IPS-NIHi11 (cell line): ENCODE measurements at regions not wholly inside any gene's neighbourhood (a gene's known extent, or its start where the extent isn't known, plus 50 kb on each side); places are given as distances from the start of the nearest gene placed in this dataset.
"Not testable (repeated sequence)": the region's sequence is repeated elsewhere in the genome, so short reads cannot be mapped to it uniquely, and the experiment has no call there.

Experiments
- DNase-seq: peaks from one replicate; pipeline ENCODE4 v3.0.0; 2012; ENCODE audit warnings: mixed read lengths, low spot score

GRCh38 chr9:3773362-3774060, 247.7 kb upstream of the RFX3 start:
- DNase-seq, result no peak

- no peak for DNase-seq
Observed at GRCh38 chr9:3769646-3770045, 243.8 kb upstream of the RFX3 start.

GRCh38 chr9:3768712-3769457, 243.1 kb upstream of the RFX3 start:
- DNase-seq, result no peak

DNA sequence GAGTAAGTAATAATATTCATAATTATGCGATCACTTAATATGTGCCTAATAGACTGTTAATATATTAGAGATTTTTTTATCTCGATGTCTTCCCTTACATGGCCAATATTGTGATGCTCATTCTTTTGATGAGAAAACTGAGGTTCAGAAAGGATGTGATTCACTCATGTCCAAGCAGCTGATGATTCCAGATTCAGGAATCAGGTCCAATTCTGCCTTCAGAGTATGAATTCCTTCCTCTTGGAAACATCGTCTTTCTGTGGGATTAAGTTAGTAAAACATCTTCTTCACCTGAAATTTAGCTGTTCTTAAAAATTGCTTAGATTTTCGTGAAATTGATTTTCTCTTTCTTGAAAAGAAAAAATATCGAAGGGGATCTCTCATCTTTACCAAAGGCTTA, 242.5 kb upstream of the RFX3 start:
- DNase-seq, result no peak

DNA sequence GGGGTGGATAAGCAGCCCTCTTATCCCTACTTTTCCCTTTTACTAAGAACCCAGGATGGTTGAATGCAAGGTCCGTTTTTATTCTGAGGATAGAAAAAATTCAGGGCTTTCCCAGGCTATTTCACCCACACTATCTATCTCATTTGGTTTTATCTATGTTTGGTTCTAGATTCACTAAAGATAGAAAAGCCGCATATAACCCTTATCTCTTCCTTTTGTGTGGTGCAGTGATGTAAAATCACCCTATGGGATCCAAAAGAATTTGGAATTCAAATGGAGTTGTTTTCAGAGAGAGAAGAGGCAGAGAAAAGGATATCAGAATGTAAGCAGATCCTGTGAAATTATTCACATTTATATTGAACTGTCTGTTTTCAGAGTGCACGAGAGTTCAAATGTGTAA, 236.3 kb upstream of the RFX3 start:
- no peak for DNase-seq

DNA sequence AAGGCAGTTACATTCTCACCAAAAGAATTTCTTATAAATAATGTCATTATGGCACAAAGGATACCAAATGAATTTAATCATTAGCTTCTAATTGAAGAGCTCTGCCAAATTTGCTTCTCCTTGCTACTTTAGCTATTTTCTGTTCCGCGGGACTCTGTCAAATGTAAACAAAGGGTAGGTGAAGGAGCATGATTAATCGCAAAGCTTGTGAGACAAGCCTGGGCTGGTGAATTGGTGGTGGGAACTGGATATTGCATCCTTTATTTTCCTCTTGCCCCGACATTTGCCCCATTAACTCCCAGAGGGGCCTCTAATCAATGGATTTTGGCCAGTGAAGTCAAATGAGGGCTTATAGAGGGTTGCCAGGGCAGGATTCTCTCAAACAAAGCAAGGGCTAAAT, 234.2 kb upstream of the RFX3 start:
- no peak for DNase-seq

DNA sequence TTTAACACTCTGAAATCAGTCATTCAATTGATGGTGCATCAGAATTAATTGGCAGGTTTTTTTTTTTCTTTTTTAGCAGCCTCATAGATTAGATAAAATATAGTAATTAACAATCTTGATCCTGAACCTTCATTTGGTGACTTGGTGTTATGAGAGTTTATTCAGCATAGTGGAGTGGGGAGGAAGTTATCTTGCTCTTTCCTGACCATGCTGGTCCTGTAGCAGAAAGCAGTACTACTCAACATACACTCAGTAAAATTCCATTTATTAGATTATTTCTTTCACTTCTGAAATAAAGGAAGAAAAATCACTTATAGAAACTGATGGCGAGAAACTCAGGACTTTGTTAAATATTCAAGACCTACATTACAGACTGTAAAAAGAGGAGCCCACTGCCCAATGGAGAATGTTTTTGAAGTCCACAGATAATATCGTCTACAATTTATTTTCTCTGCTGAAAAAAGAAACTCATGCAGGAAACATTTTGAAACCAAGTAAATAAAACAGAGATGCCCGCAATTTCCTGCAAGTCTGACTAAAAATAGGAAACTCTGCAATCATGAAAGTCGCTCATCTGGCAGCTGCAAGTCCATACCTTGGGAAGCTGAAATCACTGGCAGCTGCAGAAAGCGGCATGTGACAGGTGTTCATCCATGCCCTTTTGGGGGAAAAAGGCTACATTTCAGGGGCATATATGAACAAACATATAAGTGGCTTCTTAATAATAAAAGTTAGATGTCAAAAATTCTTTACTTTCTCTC, 233.2 kb upstream of the RFX3 start:
- DNase-seq, result no peak

DNA sequence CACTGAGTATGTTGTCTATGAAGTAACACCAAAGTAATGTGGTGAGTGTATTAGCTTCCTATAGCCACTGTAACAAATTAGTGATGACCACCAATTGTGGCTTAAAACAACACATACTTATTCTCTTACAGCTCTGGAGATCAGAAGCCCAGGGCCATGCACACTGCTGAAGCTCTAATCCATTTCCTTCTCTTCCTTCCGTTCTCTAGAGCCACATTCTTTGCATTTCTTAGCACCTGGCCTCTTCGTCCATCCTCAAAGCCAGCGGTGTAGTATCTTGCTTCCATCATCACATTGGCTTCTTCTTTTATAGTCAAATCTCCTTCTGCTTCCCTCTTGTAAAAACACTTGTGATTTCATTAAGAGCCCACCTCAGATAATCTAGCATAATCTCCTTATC, 230.3 kb upstream of the RFX3 start:
- no peak for DNase-seq

- no peak for DNase-seq
Observed at GRCh38 chr9:3751125-3751758, 225.4 kb upstream of the RFX3 start.

GRCh38 chr9:3750321-3750720, 224.5 kb upstream of the RFX3 start:
- no peak for DNase-seq

DNA sequence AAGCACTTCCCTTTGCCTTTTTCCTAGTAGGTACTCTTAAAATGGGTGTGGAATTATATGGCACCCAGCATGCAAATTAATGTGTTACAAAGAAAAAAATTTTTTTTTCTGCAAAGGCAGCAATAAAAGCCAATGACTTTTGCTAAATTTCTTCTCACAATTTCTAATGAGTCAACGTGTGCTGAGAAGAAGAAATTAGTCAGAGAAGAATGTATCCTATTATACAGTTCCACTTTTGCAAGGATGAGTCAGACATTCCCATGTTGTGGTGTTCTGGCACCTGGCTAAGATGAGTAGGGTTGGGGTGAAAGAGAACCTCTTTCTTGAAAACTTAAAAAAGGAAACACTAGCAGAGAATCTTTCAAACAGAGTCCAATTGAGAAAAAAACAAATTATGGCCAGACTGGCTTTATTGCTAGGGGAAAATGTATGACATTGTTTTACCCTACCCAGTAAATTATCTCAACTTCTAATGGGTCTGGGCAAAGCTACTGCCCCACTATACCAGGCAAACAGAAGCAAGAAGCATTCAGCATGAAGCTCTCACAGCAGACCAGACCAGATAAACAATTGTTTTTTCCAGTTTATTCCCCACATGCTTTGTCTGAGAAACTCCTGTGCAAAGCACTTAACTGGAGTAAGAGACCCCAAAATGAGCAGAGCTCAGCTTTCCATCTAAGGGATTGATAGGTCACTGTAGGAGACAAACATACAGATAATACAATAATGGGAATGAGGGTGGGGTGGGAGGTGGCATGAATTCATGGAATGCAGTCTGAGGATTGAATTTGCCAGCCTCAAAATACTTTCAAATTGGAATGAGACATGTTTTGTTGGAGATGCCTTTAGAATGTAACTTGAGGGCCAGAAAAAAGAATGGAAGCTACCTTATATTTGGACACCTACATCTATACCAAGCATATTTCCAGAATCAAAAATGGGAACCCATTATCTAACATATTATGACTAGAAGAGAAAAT, 220.8 kb upstream of the RFX3 start:
- DNase-seq, result no peak

DNA sequence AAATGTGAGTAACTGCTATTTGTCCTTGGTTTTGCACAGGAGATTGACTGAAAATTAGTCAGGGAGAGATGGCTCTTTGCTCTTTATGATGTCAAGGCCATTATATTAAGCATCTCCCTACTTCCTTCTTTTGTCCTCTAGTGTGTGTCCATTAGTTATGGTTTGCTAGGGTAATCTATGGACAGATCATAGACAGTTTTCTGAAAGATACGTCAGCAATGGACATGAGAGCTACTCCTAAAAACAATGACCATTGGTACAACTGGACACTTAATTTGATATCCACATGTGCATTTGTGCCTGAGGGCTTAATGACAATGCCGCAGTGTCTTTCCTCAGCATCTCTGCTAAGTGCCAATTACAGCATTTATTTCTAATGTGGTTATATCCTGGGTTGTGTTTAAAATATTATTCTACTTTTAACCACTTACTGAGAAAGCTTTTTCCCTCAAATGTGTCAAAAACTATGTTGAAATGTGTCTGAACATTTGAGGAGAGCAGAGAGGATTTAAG, 218.2 kb upstream of the RFX3 start:
- no peak for DNase-seq

- no peak for DNase-seq
Observed at GRCh38 chr9:3742586-3742985, 216.8 kb upstream of the RFX3 start.

GRCh38 chr9:3741729-3742128, 215.9 kb upstream of the RFX3 start:
- no peak for DNase-seq

DNA sequence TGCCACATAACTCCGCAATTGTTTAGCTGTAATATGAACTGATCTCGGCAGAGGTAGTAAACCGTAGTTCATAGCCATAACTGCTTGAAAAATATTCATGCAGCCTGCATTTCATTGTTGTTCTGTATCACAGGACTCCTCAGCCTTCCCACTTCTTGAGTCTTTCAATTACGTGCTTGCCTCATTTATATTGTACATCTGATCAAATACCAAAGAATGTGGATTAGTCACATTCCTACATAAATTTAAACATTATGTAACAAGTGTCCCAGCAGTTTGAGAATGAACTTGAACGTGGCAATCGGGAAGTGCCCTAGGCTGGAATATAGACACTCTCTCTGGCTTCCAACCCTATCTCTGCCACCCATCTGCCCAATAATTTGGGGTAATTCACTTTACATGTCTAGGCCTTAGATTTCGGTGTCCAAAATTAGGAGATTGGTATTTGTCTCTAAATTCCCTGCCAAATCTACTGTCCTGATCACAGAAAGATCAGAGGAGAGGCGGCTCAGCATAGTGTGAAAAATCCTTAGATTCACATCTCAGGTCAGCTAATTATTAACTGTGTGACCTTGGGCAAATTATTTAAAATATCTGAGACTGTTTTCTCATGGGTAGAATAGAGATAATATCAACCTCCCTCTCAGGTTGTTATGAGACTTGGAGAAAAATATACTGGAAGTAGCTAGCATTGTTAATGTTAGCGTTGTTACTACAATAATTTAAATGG, 215.1 kb upstream of the RFX3 start:
- no peak for DNase-seq

DNA sequence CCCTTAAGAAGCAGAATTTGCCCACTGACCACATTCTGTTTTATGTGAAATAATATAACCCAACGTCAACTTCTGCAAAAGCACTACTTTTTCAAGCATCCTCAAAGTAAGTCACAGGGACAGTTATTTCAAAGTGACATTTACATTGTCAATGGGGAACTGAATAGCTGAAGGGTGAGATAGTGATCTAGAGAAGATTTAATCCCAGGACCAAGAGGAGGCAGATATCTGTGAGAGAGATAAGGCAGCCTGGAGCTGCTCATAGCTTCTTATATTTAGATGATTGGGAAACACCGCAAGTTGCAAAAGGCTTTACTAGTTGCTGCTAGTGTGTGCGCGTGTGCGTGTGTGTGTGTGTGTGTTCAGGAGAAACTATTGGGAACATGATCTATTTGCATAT, 210.4 kb upstream of the RFX3 start:
- DNase-seq, result no peak

DNA sequence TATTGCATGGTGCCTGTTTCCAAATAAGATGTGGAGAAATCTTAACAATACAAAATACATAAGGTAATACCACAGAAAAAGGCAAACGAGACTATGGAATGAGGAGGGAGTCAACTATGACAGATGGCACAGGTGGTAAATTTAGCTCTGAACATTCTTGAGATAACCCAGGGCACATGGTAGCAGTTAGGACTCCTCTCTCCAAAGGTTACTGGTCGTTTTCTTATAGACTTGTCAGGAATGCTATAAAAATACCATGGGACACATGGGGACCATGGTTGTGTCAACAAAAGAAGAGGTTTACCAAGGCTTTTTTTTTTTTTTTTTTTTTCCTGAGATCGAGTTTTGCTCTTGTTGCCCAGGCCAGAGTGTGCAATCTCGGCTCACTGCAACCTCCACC, 209.4 kb upstream of the RFX3 start:
- no peak for DNase-seq

- DNase-seq, result not testable (repeated sequence)
Observed at GRCh38 chr9:3733527-3734262, 207.9 kb upstream of the RFX3 start.

DNA sequence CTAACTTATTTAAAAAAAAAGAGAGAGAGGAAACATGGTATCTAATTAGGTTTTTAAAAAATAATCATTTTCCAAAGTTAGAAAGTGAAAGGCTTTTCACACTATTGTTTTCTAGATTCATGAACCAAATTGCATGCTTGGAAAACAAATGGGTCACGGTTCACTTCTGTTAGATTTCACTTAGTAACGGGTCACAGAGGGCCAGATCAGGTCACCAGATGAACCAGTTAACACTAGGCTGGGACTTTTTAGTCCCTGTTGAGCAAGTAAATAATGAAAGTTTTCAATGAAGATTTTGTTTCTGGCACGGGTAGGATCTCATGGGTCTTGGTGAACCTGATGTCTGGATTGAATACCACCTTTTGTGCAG, 207.2 kb upstream of the RFX3 start:
- no peak for DNase-seq
